Gastrocnemius medialis (tissue), 4 donors: ENCODE measurements at regions not wholly inside any gene's neighbourhood (a gene's known extent, or its start where the extent isn't known, plus 50 kb on each side); places are given as distances from the start of the nearest gene placed in this dataset.
"Not testable (repeated sequence)": the region's sequence is repeated elsewhere in the genome, so short reads cannot be mapped to it uniquely, and the experiment has no call there.

ENCODE experiments used
- ATAC-seq, 2 donors: fragments of 150-250 bp; one replicate each; pipeline ENCODE4 v1.9.1; 2016
- DNase-seq, 2 donors: peaks; one replicate each; pipeline ENCODE4 v3.0.0-alpha.2; 2019
- H3K27ac ChIP-seq, 4 donors: fragments of 200-600 bp; sonication (generic); 1 replicate in 1 of 4; 2 replicates in 3 of 4; pipeline ENCODE4 v1.5.1; 2016 to 2018; ENCODE audit warnings: mild to moderate bottlenecking in 2 of 4, moderate library complexity in 1 of 4
- H3K27me3 ChIP-seq, 3 donors: fragments of 200-600 bp; sonication (generic) in 2 of 3; 1 replicate in 1 of 3; 2 replicates in 2 of 3; pipeline versions ENCODE4 v1.5.1 to v1.6.0; 2016 to 2019; ENCODE audit warnings: mild to moderate bottlenecking in 1 of 3, moderate library complexity in 1 of 3
- H3K36me3 ChIP-seq, 2 donors: fragments of 200-600 bp; sonication (generic) in 1 of 2; one replicate each; pipeline ENCODE4 v1.5.1; 2017 to 2018
- H3K4me1 ChIP-seq, 2 donors: fragments of 200-600 bp; sonication (generic) in 1 of 2; one replicate each; pipeline ENCODE4 v1.5.1; 2016 to 2017; ENCODE audit warnings: mild to moderate bottlenecking in 2 of 2
- H3K4me3 ChIP-seq, 4 donors: fragments of 200-600 bp; sonication (generic) in 3 of 4; 1 replicate in 1 of 4; 2 replicates in 3 of 4; pipeline ENCODE4 v1.5.1; 2016 to 2019; ENCODE audit warnings: mild to moderate bottlenecking in 2 of 4
- H3K9me3 ChIP-seq, 3 donors: fragments of 200-600 bp; sonication (generic) in 2 of 3; 1 replicate in 1 of 3; 2 replicates in 2 of 3; pipeline ENCODE4 v1.5.1; 2016 to 2019
- CTCF ChIP-seq, 5 experiments: fragments of 450-650 bp in 3 of 5; fragments of 200-600 bp in 2 of 5; sonication (generic) in 2 of 5; IDR thresholded peaks in 4 of 5; conservative IDR thresholded peaks in 1 of 5; 1 replicate in 4 of 5; 2 replicates in 1 of 5; pipeline ENCODE4 v1.5.1; 2016 to 2019; ENCODE audit warnings: antibody characterized with exemption in 5 of 5, mild to moderate bottlenecking in 3 of 5, moderate library complexity in 3 of 5
- POLR2A ChIP-seq, 2 donors: fragments of 450-650 bp; IDR thresholded peaks; one replicate each; pipeline ENCODE4 v1.6.1; 2017; ENCODE audit warnings: antibody characterized with exemption in 2 of 2, mild to moderate bottlenecking in 2 of 2, moderate library complexity in 2 of 2
- in situ Hi-C, 4 donors: fragments of 200-750 bp; cut with MboI; loops; one replicate each; pipeline versions ENCODE4 v1.15.0 to v1.8.0; 2017; ENCODE audit warnings: low sequenced_read_pairs in 4 of 4
- intact Hi-C: fragments of 100-400 bp; cut with DNase I; formaldehyde crosslinking; loops from one replicate; pipeline ENCODE4 v1.15.1; 2023; ENCODE audit warnings: low total_unique reads

- peak in 1 of 2 donors; percentile 63 for ATAC-seq
- TF ChIP-seq CTCF (IDR thresholded peaks at IDR 0.05 in 4 of 5, conservative IDR thresholded peaks at IDR 0.05 in 1 of 5) (no peak), POLR2A (IDR thresholded peaks at IDR 0.05) (no peak)
- intact Hi-C loops = no loop called here
These were observed 217.0 kb upstream of the MYLIP start for GRCh38 chr6:15911753-15912504.

GRCh38 chr6:15909290-15910070 is 219.4 kb upstream of the MYLIP start:
- TF ChIP-seq POLR2A (IDR thresholded peaks at IDR 0.05) (no peak), CTCF (IDR thresholded peaks at IDR 0.05 in 4 of 5, conservative IDR thresholded peaks at IDR 0.05 in 1 of 5) (no peak)
- no peak overlapping the region for H3K27ac ChIP-seq
- peaks cover 0 to 6% of the 10 kb centered on the region in 2 donors for H3K4me1 ChIP-seq
- no peaks in the 10 kb centered on the region for H3K36me3 ChIP-seq
- no peak for ATAC-seq
- H3K9me3 ChIP-seq = no peaks in the 10 kb centered on the region
- DNase-seq = no peak
- no peak overlapping the region for H3K4me3 ChIP-seq
- no peaks in the 10 kb centered on the region for H3K27me3 ChIP-seq
- intact Hi-C loops = no loop called here
- in situ Hi-C loops = no loop called here

More at GRCh38 chr6:15911753-15912504, 217.0 kb upstream of the MYLIP start:
- Histone ChIP-seq H3K4me3 (no peak overlapping the region), H3K36me3 (no peaks in the 10 kb centered on the region), H3K4me1 (peaks cover 0 to 6% of the 10 kb centered on the region in 2 donors), H3K27me3 (no peaks in the 10 kb centered on the region), H3K9me3 (no peaks in the 10 kb centered on the region), H3K27ac (no peak overlapping the region)
- DNase-seq = no peak
- in situ Hi-C loops = no loop called here

GRCh38 chr6:15908871-15909270 is 220.0 kb upstream of the MYLIP start:
- intact Hi-C loops = no loop called here
- in situ Hi-C loops = no loop called here
- no peak overlapping the region for H3K4me3 ChIP-seq
- H3K36me3 ChIP-seq = no peaks in the 10 kb centered on the region
- H3K4me1 ChIP-seq = peaks cover 0 to 6% of the 10 kb centered on the region in 2 donors
- no peak for ATAC-seq
- H3K27me3 ChIP-seq = no peaks in the 10 kb centered on the region
- H3K27ac ChIP-seq = no peak overlapping the region
- TF ChIP-seq CTCF (IDR thresholded peaks at IDR 0.05 in 4 of 5, conservative IDR thresholded peaks at IDR 0.05 in 1 of 5) = no peak
- TF ChIP-seq POLR2A (IDR thresholded peaks at IDR 0.05) = no peak
- no peak for DNase-seq
- H3K9me3 ChIP-seq = no peaks in the 10 kb centered on the region

GRCh38 chr6:15907914-15908518 is 220.9 kb upstream of the MYLIP start:
- no peak for ATAC-seq
- H3K4me1 ChIP-seq = peaks cover 0 to 6% of the 10 kb centered on the region in 2 donors
- no peaks in the 10 kb centered on the region for H3K27me3 ChIP-seq
- no peak for DNase-seq
- in situ Hi-C loops (no loop called here), intact Hi-C loops (no loop called here)
- no peak overlapping the region for H3K4me3 ChIP-seq
- no peak for TF ChIP-seq POLR2A (IDR thresholded peaks at IDR 0.05)
- TF ChIP-seq CTCF (IDR thresholded peaks at IDR 0.05 in 4 of 5, conservative IDR thresholded peaks at IDR 0.05 in 1 of 5) = no peak
- H3K36me3 ChIP-seq = no peaks in the 10 kb centered on the region
- H3K9me3 ChIP-seq = no peaks in the 10 kb centered on the region
- H3K27ac ChIP-seq = no peak overlapping the region

- H3K27ac ChIP-seq, intact Hi-C loops, H3K9me3 ChIP-seq, H3K4me1 ChIP-seq, ATAC-seq, H3K36me3 ChIP-seq, DNase-seq, H3K4me3 ChIP-seq, in situ Hi-C loops, H3K27me3 ChIP-seq: not testable (repeated sequence)
These were observed 221.5 kb upstream of the MYLIP start for GRCh38 chr6:15907220-15907913.
